GM19351 (cell line): ENCODE measurements at regions not wholly inside any gene's neighbourhood (a gene's known extent, or its start where the extent isn't known, plus 50 kb on each side); places are given as distances from the start of the nearest gene placed in this dataset.

Source experiments
- ATAC-seq: cut with Tn5 transposase; IDR thresholded peaks from one replicate; pipeline ENCODE4 v1.9.1; 2021; ENCODE audit warnings: mild to moderate bottlenecking, moderate library complexity; ENCODE audit not compliant: unreplicated experiment

DNA sequence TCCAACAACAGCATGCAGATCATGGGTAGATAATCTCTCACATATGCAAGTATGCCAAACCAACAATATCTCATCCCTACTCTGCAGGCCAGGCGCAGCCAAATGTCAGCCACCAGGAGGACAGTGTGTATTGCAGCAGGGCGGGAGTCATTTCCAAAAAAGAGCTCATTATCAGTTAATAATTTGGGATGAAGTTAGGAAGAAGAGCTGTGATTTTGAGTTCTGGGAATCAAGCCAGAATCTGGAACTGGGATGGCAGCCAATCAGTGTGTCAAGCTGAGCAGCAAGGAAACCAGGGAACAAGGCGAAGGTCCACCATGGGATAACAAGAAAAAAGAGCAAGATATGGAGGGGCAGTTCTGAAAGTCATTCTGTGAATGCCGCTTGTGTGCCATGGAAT lies 88.2 kb upstream of the CAMK2D start:
- no peak for ATAC-seq

DNA sequence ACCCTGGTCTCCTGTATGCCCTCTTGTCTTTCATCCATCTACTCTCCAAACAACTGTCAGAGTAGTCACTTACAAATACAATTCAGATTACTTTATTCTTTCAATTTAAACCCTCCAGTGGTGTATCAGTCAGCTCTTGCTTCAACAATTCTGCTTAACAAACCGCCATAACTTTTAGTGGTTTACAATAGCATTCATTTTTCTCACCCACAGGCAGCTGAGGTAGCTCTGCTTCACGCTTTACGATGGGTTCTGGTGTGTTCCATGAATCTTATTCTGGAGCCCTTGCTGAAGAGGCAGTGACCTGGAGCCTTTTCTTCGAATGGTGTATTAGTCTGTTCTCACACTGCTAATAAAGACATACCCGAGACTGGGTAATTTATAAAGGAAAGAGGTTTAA lies 86.2 kb upstream of the CAMK2D start:
- no peak for ATAC-seq

DNA sequence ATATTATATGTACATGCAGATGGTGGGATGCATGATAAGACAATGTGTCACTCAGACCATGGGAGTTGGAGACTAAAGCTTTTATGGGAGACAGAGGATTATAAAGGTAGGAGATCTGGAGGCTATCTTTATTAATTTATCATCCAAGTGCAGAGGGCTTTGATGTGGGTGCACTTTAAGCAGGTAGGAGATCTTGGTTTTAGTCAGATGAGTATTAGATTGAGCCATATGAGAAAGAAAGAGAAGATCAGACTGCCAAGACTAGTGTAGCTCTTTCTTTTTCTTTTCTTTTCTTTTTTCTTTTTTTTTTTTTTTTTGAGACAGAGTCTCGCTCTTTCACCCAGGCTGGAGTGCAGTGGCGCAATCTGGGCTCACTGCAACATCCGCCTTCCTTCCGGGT lies 84.9 kb upstream of the CAMK2D start:
- no peak for ATAC-seq

DNA sequence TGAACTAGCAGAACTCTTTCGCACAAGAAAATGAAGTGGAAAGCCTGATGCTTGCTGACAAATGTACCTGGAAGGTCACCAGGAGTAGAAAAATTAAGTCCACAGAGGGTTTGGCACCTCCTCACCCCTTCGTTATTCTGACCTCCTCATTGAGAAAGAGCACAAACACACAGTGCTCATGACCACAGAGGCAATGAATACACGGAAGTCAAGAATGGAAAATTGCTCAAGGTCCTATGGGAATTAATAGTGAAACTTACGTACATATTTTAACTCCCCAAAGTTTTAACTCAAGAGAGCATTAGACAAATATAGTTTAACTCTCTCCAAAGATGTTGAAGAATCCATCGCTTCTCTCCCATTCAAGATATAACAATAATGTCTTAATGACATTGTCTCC lies 83.6 kb upstream of the CAMK2D start:
- ATAC-seq = no peak

DNA sequence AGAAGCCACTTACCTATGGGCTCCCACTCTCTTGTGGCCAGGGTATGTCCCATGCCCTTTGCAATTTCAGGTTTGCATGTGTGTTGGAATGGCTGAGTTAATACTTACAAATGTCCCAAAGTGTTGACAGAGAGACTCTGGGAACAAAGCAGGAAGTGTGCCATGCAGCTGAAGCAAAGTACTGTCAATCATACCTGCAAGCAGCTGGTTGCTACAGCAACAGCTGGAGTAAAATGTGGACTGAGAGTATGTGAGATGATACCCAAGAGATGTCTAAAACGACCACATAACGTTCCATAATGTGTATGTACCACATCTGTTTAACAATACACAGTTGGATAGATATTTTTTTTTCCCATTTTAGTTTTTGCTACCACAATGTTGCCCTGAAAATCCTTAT lies 82.8 kb upstream of the CAMK2D start:
- peak; percentile 56 for ATAC-seq

DNA sequence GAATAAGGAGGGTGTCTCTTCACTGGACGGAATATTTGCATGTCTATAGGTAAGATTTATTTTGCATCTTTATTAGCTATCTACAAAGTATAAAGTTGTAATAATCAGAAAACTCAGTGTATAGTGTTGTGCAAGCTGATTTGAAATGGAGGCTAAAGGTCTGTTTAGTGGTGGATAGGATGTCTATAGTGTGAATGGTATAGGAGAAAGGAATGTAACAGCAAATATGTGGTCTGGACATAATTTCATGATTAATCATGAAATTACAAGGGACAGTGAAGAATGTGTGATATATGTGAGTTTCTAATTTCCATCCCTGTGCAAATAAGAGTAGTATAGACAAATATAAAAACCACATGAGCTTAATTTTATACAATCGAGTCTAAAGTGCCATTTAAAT lies 79.3 kb upstream of the CAMK2D start:
- no peak for ATAC-seq

DNA sequence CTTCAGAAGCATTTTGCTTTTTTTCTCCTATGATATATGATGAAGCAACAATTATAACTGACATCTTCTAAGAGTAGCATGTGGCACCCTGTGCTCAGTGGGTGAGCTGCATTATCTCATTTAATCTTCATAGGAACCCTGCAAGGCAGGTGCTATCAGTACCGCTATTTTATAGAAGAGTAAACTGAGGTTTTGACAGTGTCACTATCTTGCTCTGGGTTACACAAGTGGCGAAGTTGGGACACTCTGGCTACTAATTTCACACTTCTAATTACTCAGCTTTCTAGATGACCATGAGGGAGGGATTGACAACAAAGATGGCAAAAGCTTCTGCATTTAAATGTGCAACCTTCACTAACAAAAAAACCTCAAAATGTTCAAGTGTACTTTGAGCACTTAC lies 76.9 kb upstream of the CAMK2D start:
- ATAC-seq = no peak

DNA sequence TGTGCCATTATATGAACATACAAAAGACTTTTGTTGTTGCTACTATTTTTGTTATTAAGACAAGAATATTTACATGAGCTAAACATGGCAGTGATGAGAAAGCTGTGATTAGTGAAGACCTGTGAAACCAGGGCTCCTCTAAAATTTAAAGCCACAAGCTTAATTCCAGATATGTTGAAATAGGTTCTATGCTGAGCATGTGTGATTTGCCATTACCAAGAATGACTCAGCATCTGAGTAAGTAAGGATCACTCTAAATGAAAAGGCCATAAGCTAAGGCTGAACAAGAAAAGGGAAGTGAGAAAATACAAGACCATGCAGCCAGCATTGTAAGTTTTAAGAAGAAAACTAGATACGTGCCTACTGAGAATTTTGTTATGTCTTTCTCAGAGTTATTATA lies 75.9 kb upstream of the CAMK2D start:
- ATAC-seq = peak; percentile 100

DNA sequence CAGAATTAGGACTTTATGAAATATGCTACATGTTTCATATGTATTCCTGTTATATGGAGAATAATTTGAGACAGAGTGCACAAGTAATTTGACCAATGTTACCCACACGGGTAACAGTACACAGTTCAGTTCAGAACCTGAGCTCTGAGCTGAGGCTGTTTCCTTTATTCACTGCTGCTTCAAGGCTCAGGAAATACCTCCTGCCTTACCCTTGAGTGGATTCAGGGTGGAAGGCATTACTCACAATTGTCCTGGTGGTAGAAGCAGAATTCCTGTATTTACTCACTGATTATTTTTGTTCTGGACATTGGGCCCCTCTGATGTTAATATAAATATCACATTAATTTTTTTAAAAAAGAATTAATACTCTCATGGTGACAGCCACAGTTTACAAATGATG lies 73.5 kb upstream of the CAMK2D start:
- no peak for ATAC-seq

DNA sequence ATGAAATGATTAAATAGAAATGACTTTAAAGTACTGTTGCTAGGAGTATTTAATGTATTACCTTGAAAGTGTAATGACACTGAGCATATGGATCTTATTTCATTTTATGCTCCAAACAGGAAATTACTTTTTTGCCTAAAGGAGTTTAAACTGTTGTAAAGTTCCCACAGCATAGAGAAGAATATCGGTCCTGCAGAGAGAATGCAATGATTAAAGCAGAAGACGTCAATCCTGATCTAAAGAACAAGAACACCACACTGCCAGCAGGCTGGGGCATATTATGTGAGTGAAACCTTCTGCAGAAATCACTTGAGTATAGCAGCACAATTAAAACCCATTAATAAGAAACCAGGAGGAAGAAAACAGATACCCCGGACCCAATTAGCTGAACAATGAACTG lies 72.8 kb upstream of the CAMK2D start:
- ATAC-seq = no peak

DNA sequence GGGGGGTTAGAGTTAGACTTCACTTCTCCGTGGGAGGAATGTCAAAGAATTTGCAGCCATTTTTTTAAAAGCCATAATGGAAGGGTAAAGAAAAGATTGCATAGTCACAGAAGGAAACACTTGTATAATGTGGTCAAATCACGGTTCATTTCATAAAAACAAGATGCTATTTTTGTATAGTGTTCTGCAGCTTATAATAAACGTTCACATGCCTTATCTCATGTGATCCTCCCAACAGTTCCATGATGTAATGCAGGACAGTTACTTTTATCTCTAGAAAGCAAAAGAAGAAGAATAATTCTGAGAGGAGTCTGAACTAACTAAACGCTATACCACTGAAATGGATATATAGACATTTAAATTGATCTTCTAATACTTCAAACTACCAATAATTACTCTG lies 71.3 kb upstream of the CAMK2D start:
- ATAC-seq = no peak

DNA sequence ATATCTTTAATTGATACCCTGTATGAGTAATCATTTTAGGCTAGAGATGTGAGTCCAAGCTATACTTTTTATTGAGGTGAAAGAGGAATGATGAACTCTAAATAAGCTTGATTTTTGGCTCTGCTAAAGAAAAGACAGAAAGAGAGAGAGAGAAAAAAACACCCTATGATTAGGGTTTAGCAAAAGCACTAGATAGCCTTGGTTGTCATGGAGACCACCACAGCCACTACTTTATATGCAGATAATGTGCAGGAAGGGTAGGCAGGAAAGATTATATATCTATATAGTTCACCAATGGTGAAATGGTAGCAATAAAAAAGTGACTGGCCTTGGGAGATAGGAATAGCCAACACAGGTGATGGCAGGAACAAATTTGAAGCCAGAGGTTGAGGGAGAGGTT lies 69.9 kb upstream of the CAMK2D start:
- no peak for ATAC-seq

DNA sequence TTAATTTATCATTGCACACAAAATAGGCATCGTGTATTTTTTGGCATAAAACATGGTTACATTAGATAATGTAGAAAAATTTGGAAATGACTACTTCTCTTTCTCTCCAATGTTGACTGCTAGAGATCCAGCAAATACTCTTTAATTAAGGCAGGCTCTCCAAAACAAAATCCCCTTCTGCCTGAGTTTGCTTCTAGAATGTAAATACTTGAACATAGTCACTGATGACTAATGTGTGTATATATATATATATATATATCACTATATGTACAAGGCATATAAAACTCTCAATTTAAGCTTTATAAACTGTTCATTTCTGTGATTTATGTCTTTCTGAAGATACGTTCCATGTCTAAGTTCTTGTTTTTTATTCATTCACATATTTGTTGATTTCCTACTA lies 67.2 kb upstream of the CAMK2D start:
- ATAC-seq = no peak

DNA sequence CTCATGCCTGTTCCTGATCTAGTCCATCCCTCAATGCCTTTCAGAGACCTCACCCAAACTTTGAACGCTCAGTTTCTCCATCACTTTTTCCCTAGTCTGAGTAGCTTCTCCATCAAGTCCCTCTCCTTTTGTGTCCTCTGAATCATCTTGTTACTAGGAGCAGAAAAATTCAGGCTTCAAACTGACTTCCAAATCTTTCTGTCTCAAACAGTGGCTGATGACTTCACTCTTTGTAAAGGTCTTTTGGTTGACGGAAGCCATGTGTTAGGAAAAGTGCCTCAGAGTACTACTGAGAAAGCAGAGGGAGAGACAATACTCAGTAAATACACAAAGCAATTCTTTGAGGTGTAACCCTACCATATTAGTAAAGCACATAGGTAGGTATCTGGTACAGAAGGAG lies 65.7 kb upstream of the CAMK2D start:
- no peak for ATAC-seq

DNA sequence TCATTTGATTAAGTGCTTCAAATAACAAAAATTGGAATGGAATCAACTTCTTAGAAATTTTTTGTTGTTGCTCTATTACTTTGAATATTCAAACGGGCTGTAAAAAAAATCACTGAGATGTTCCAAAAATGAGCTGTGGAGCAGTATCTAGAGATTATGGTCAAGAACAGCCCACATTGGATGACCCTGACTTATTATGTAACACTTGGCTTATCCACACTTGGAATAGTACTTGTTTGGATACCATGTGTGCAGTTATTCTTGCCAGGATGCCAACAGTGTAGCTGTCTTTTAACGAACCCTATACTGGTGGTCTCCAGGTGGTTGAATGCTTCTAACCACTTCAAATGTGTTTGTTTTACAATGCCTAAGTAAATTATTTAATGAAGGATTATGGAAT lies 64.9 kb upstream of the CAMK2D start:
- no peak for ATAC-seq

DNA sequence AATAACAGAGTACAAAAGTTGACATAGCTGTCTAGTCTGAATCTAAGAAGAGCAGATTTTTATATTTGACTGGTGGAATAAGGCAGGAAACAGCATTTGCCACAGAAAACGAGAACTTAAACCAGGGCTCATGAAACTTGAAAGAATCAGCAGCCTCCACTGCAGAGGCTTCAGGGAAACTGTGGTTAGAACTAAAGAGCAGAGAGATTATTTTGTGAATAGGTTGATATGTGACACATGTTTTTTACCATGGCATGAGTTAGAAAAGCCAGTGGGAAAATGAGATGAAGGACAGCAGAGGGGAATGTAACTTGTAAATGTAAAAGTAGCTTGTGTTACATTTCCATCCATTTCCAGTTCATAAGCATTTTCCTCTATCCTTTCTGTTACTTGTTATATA lies 63.7 kb upstream of the CAMK2D start:
- peak; percentile 62 for ATAC-seq

DNA sequence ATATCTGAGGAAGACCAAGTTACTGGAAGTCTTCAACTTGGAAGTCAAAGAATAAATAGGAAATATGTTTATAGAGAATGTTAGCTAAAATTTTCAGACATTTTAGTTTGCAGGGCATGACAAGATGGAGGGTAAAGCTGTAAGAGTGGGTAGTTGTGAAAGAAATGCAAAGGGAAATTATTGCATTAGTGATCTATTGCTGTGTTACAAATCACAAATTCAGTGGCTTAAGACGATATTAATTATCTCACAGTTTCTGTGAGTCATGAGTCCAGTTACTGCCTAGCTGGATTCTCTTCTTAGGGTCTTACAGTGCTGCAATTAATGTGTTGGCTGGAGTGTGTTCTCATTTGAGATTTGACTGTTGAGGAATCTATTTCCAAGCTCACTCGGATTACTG lies 62.9 kb upstream of the CAMK2D start:
- no peak for ATAC-seq

DNA sequence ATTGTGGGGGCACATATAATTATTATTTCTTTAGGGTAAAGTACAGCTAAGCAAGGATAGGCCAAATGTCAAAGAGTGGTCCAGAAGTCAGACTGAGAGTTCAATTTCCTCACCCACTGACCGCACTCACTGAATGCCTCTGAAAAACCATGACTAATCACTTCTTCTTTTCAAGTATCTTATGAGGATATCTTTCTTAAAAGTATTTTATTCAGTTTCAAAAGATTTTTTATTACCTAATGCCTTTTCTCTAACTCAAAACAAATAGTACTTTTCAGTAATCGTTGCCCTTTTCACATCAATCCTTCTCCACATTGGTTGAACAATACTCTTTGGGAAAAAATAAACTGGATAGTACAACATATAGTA lies 61.7 kb upstream of the CAMK2D start:
- peak; percentile 77 for ATAC-seq

DNA sequence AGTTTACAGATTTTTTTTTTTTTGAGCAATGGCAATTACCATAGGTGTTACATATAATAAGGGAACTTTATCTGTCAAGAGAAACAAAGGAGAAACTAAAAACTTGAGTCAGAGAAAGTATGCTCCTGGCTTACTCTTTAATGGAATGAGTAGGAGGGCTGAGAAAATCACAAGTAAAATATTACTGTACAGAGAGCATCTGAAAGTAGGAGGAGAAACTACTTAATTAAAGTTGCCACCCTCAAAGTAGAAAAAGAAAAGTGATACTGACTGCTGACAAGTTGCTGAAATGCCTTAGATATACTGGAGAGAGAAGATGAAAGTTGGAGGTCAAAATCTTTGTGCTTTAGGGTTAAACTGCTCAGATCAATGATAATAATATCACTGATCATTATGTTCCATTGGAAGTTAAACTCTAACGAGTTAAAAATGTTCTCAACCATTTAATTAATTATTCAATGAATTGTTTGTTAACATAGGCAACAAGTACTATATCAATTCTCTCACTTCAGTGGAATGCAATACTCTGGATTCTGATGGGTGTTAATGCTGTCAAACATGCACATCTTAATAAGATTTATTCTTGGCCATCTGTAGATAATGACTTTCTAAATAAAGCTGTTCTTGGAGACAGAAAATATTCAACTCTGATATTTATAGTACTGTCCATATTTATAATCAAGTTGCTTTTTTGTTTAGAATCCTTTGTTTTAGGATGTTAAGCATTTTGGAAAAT lies 61.2 kb upstream of the CAMK2D start:
- peak; percentile 69 for ATAC-seq

DNA sequence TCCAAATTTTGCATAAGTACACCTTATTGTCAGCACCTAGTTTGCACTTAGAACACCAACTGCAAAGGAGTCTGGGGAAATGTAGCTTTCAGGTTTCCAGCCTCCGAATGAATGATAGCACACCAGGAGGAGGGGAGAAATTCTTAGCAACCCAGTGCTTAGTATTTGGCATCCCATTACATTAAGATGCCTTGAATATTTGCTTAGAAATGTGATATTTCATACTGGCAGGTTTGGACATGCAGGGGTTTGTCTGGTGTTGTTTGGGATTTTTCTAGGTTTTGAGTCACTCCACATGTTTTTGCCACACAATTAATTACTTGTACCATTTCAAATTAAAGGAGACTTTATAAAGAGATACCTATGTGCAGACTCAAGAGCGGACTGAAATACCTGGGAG lies 60.3 kb upstream of the CAMK2D start:
- ATAC-seq = no peak

DNA sequence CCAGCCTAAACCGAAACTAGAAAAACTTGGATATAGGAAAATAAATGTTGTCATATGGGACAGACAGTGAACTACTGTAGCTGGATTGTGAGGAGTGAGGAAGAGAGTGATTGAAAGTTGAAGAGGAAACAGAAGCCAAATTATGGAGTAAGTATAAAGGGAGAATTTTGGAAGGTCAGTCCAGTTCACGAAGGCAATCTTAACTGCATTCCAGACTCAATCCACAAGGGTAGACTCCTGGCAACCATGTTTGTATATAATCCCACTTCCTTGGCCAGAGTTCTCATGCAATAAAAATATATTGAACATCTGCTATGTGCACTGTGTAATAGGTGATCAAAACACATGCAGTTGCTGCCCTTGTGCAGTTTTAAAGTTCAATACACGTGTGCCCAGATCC lies 58.6 kb upstream of the CAMK2D start:
- no peak for ATAC-seq

DNA sequence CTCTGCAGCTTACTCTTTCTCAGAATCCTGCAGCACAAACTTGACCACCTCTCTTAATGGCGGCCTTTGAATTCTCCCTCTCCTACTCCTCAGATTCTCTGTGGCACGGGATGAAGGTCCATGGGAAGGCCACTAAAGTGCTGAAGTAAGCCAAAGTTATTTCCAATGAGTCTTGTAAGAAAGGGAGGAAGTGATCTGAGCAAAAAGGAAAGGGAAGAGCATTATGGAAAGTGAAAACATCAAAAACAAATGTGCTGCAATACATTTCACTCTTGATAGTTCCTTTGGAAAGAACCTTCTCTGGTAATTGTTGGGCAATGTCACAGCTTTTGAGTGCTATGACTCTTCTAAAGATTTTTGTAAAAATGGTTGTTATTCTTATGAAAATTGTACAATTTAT lies 54.3 kb upstream of the CAMK2D start:
- ATAC-seq = no peak

DNA sequence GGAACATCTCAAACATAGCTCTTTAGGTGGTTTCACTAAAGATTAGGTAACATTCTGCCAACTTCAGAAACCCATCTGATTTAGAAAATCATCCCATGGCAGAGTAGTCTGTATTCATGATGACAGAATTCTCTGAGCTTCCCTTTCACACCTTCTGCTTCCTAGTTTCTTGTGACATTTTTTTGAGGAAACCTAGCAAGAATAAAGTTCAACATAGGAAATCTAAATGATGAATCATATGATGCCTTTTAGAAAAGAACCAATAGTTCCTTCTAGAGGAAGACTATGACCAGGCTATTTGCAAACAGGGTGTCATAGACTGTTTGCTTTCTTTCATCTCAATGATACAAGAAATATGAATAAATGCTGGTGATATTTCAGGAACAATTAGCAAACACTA lies 49.8 kb upstream of the CAMK2D start:
- no peak for ATAC-seq
